Mesodermal cell (in vitro differentiated cells): ENCODE measurements at regions not wholly inside any gene's neighbourhood (a gene's known extent, or its start where the extent isn't known, plus 50 kb on each side); places are given as distances from the start of the nearest gene placed in this dataset.

Experiments used
- H3K27ac ChIP-seq: 2 replicates; pipeline ENCODE4 v1.7.0; 2013; ENCODE audit warnings: mild to moderate bottlenecking, low read depth, low read length, moderate library complexity; ENCODE audit not compliant: severe bottlenecking
- H3K36me3 ChIP-seq: 2 replicates; pipeline ENCODE4 v1.7.1; 2013; ENCODE audit warnings: mild to moderate bottlenecking, low read length, moderate library complexity; ENCODE audit not compliant: control insufficient read depth, insufficient read depth
- H3K4me1 ChIP-seq: one replicate; pipeline ENCODE4 v1.7.1; 2013; ENCODE audit warnings: mild to moderate bottlenecking, low read length; ENCODE audit not compliant: insufficient read depth, control insufficient read depth, poor library complexity, severe bottlenecking
- H3K4me3 ChIP-seq: 2 replicates; pipeline ENCODE4 v1.7.0; 2013; ENCODE audit warnings: low read length, control low read depth, mild to moderate bottlenecking; ENCODE audit not compliant: insufficient read depth, poor library complexity, severe bottlenecking; ENCODE audit errors: extremely low read depth
- H3K9me3 ChIP-seq: 2 replicates; pipeline ENCODE4 v1.7.1; 2013; ENCODE audit warnings: mild to moderate bottlenecking, low read length, moderate library complexity; ENCODE audit not compliant: control insufficient read depth
- WGBS, 2 experiments: methylation state at CpG; one replicate each; pipeline ENCODE4 v1.1.5; 2013; ENCODE audit warnings: missing lambda C conversion rate in 2 of 2; ENCODE audit not compliant: insufficient coverage in 2 of 2; 5-methylcytosine and 5-hydroxymethylcytosine counted together

GRCh38 chr7:91517201-91517785 lies 253.1 kb downstream of the FZD1 start:
- Histone ChIP-seq H3K27ac (no peak overlapping the region), H3K4me3 (no peak overlapping the region), H3K9me3 (no peaks in the 10 kb centered on the region), H3K4me1 (no peaks in the 10 kb centered on the region), H3K36me3 (no peaks in the 10 kb centered on the region)
- WGBS, 2 experiments, result 20% methylated on average over 1 of the region's 1 CpG; no CpG with 5 or more reads in 1 of the 2 experiments

GRCh38 chr7:91518058-91518457 lies 253.8 kb downstream of the FZD1 start:
- H3K36me3 ChIP-seq, result no peaks in the 10 kb centered on the region
- H3K4me1 ChIP-seq, result no peaks in the 10 kb centered on the region
- no peaks in the 10 kb centered on the region for H3K9me3 ChIP-seq
- H3K4me3 ChIP-seq, result no peak overlapping the region
- 75 to 82% methylated on average over 1 of the region's 1 CpG for WGBS, 2 experiments
- H3K27ac ChIP-seq, result no peak overlapping the region

DNA sequence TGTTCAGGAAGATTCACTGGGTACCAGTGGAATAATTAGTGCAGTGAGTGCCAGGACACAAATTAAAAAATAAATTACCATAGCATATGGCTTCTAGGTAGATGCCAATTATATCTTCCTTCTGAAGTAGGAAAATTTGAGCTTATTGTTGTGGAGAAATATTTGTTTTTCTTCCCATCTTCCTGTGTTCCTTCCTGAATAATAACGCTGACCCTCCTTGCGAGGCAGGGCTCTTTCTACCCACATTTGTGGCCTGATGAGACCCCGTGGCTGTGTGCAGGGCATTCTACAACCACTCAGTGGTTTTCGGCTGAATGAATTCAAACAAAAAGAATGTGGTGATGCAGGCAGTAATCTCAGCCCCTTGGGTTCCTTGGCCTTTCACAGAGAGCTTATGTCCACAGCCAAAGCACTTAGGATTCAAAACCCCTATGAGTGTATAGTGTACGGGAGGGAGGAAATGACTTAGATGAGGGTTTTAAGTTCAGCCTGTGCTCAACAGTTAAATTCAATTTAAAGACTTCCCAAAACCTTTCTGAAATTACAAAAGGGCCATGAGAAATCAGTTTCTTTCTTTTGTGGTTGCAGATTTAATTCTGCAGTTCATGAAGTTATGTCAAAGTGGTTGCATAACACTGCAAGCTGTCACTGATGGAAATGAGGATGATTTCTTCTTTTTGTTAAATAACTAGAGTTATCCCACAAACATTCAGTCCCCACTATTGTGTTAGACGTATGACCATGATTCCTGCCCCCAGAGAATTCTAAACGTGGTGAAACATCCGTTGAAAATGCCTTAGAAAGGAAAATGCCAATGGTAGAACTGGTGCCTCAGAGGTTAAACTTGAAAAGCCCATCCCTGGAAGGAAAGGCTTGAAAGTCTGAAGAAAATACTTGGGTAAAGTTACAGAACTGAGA lies 255.3 kb downstream of the FZD1 start:
- WGBS, 2 experiments, result 75 to 83% methylated on average over 4 to 7 of the region's 8 CpGs
- H3K4me3 ChIP-seq, result no peak overlapping the region
- no peaks in the 10 kb centered on the region for H3K36me3 ChIP-seq
- no peak overlapping the region for H3K27ac ChIP-seq
- H3K9me3 ChIP-seq, result no peaks in the 10 kb centered on the region
- no peaks in the 10 kb centered on the region for H3K4me1 ChIP-seq

DNA sequence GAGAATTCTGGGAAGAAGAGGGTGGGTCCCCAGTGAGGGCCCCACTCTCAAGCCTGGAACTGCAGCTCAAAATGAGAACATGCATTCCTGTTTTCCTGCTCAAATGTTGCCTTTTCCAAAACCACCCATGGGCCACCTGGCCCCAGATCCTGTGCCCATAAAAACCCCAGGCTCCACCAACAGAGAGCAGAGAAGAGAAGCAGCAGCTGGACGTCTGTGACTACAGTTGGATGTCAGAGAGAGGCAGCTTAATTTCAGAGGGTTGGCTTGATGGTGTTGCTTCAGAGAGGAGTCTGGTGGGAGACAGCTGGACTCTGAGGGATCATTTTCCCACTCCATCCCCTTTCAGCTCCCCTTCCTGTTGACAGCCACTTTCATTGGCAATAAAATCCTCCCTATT lies 256.4 kb downstream of the FZD1 start:
- WGBS, 2 experiments, result 67% methylated on average over 1 of the region's 1 CpG; no CpG with 5 or more reads in 1 of the 2 experiments

GRCh38 chr7:91526404-91526803 lies 262.2 kb downstream of the FZD1 start:
- Histone ChIP-seq H3K4me1 (no peaks in the 10 kb centered on the region), H3K4me3 (no peak overlapping the region), H3K27ac (no peak overlapping the region), H3K9me3 (no peaks in the 10 kb centered on the region), H3K36me3 (no peaks in the 10 kb centered on the region)

More for the DNA sequence above, 256.4 kb downstream of the FZD1 start:
- H3K27ac ChIP-seq, result no peak overlapping the region
- no peaks in the 10 kb centered on the region for H3K9me3 ChIP-seq
- no peak overlapping the region for H3K4me3 ChIP-seq
- H3K4me1 ChIP-seq, result no peaks in the 10 kb centered on the region
- no peaks in the 10 kb centered on the region for H3K36me3 ChIP-seq

DNA sequence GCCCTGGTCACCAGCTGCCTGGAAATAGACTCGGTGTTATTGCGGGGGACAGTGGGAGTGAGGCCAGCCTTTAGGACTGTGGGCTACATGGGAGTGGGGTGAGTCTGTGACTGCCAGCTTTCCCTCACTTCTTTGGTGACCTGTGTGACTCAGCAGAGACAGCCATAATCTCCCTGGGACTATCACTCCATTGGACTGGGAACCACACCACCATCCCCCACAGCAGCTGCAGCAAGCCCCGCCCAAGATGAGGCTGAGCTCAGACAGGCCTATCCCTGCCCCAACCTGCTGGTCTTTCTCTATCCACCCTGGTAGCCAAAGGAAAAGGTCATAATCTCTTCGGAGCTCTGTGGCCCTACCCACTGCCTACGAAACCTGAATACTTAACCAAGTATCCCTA lies 263.2 kb downstream of the FZD1 start:
- Histone ChIP-seq H3K4me3 (no peak overlapping the region), H3K27ac (no peak overlapping the region), H3K4me1 (no peaks in the 10 kb centered on the region), H3K36me3 (no peaks in the 10 kb centered on the region), H3K9me3 (peaks cover 6% of the 10 kb centered on the region)
- WGBS, 2 experiments, result 90 to 100% methylated on average over 3 to 5 of the region's 5 CpGs

GRCh38 chr7:91533996-91534395 lies 269.8 kb downstream of the FZD1 start:
- Histone ChIP-seq H3K4me3 (no peak overlapping the region), H3K9me3 (peaks cover 6% of the 10 kb centered on the region), H3K36me3 (no peaks in the 10 kb centered on the region), H3K4me1 (no peaks in the 10 kb centered on the region), H3K27ac (no peak overlapping the region)
- WGBS, 2 experiments, result 91 to 92% methylated on average over 1 of the region's 1 CpG

DNA sequence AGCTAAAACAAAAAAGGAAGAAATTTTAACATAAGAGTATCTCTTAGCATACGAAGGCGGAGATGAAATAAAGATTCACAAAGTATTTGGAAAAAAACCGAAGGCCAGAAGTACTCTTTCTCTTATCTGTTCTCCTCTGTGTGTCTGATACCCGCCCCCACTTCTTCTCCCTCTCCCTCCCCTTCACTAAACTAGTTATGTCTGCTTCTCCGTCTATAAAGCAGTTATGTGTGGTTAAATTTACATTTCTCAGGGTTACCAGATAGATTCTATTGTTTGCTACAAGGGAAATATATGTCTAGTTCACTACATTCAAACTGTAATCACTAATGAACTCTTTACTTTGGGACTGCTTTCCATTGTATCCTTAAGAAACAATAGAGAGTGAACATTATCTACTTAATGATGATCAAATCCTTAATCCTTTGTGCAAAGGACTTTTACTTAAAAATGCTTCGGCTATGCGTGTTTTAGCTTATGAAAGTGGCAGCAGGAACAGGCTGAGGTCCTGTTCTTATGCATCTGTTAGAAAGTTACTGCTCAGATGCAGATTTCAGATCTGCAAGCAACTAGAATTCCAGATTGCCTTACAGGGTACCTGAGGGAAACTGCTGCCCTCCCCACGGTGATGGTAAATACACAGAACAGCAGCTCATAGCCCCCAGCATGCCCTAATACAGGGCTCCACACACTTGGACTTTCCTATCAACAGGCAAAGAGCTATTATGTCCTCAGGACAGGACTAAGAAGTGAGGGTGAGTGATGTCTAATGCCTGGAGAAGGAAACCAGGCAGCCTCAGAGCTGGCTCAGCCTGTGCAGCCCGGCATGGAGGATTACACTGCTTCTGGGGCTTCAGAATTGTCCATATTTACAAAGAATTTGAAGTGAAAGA lies 273.3 kb downstream of the FZD1 start:
- Histone ChIP-seq H3K9me3 (no peaks in the 10 kb centered on the region), H3K4me1 (no peaks in the 10 kb centered on the region), H3K36me3 (no peaks in the 10 kb centered on the region), H3K27ac (no peak overlapping the region), H3K4me3 (no peak overlapping the region)
- WGBS, 2 experiments, result 89 to 94% methylated on average over 3 to 7 of the region's 9 CpGs

GRCh38 chr7:91541641-91542040 lies 277.4 kb downstream of the FZD1 start:
- H3K4me3 ChIP-seq, result no peak overlapping the region
- H3K36me3 ChIP-seq, result no peaks in the 10 kb centered on the region
- WGBS, 2 experiments, result no CpG with 5 or more reads among the region's 1 CpG
- no peaks in the 10 kb centered on the region for H3K4me1 ChIP-seq
- no peaks in the 10 kb centered on the region for H3K9me3 ChIP-seq
- no peak overlapping the region for H3K27ac ChIP-seq

DNA sequence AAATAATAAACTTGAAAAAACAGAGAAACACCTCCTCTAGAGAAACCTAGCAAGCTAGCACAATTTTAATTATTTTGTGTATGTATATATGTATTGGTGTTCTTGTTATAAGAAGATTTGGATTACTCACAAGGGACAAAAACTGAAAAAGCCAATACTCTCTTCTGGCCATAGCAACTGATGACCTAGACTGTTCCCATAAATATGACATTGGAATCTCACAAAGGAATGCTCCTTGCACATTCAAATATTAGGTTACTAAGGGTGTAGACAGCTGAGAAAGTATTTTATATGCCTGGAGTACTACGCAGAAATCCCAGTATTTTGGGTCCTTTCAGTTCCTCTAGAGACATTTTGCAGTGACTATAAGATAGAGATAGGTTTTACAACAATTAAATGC lies 279.4 kb downstream of the FZD1 start:
- Histone ChIP-seq H3K4me3 (no peak overlapping the region), H3K27ac (no peak overlapping the region), H3K9me3 (no peaks in the 10 kb centered on the region), H3K36me3 (no peaks in the 10 kb centered on the region), H3K4me1 (no peaks in the 10 kb centered on the region)
- WGBS, 2 experiments, result no CpG with 5 or more reads among the region's 1 CpG
